CD14-positive monocyte (primary cell): ENCODE measurements at regions not wholly inside any gene's neighbourhood (a gene's known extent, or its start where the extent isn't known, plus 50 kb on each side); places are given as distances from the start of the nearest gene placed in this dataset.
"Not testable (repeated sequence)": the region's sequence is repeated elsewhere in the genome, so short reads cannot be mapped to it uniquely, and the experiment has no call there.

Experiments
- DNase-seq, 3 donors: peaks; one replicate each; pipeline ENCODE4 v3.0.0-alpha.2; 2011 to 2022
- H2AFZ ChIP-seq: 2 replicates; pipeline ENCODE4 v1.6.0; 2012; ENCODE audit warnings: mild to moderate bottlenecking, low read depth, low read length, inconsistent platforms; ENCODE audit not compliant: insufficient read depth, poor library complexity, severe bottlenecking
- H3K27ac ChIP-seq, 2 donors: 1 replicate in 1 of 2; 2 replicates in 1 of 2; pipeline ENCODE4 v1.5.1; 2012 to 2013; ENCODE audit warnings: low read length in 2 of 2, control low read depth in 1 of 2, inconsistent platforms in 1 of 2, low read depth in 1 of 2, mild to moderate bottlenecking in 1 of 2
- H3K27me3 ChIP-seq, 2 donors: one replicate each; pipeline versions ENCODE4 v1.6.0 to v1.6.1; 2011 to 2013; ENCODE audit warnings: low read length in 2 of 2; ENCODE audit not compliant: control insufficient read depth in 2 of 2, insufficient read depth in 2 of 2
- H3K36me3 ChIP-seq, 2 donors: replicated peaks in 1 of 2; 1 replicate in 1 of 2; 2 replicates in 1 of 2; pipeline versions ENCODE4 v1.5.1 to v1.6.1; 2012 to 2013; ENCODE audit warnings: low read length in 2 of 2, control low read depth in 1 of 2, inconsistent platforms in 1 of 2, mild to moderate bottlenecking in 1 of 2; ENCODE audit not compliant: insufficient read depth in 2 of 2, control insufficient read depth in 1 of 2
- H3K4me1 ChIP-seq, 2 donors: 1 replicate in 1 of 2; 2 replicates in 1 of 2; pipeline versions ENCODE4 v1.5.1 to v1.6.1; 2012 to 2013; ENCODE audit warnings: low read length in 2 of 2, control low read depth in 1 of 2, inconsistent platforms in 1 of 2, mild to moderate bottlenecking in 1 of 2, moderate library complexity in 1 of 2; ENCODE audit not compliant: insufficient read depth in 2 of 2, control insufficient read depth in 1 of 2
- H3K4me2 ChIP-seq: replicated peaks from 2 replicates; pipeline ENCODE3; 2012; ENCODE audit warnings: low read length, moderate library complexity, mild to moderate bottlenecking; ENCODE audit not compliant: poor library complexity, severe bottlenecking; ENCODE audit errors: extremely low read depth
- H3K4me3 ChIP-seq, 3 experiments: fragments of 200-600 bp in 1 of 3; sonication (generic) in 1 of 3; replicated peaks in 1 of 3; 1 replicate in 2 of 3; 2 replicates in 1 of 3; pipeline ENCODE4 v1.5.1; 2011 to 2013; ENCODE audit warnings: low read length in 3 of 3, mild to moderate bottlenecking in 3 of 3, control low read depth in 2 of 3, low read depth in 2 of 3, inconsistent platforms in 1 of 3, moderate library complexity in 1 of 3
- H3K79me2 ChIP-seq: 2 replicates; pipeline ENCODE4 v1.6.0; 2012; ENCODE audit warnings: mild to moderate bottlenecking, control low read depth, inconsistent platforms, low read length, moderate library complexity; ENCODE audit not compliant: insufficient read depth
- H3K9ac ChIP-seq: 2 replicates; pipeline ENCODE4 v1.6.0; 2017; ENCODE audit warnings: low read length, mild to moderate bottlenecking; ENCODE audit not compliant: insufficient read depth, poor library complexity, severe bottlenecking
- H3K9me3 ChIP-seq, 2 donors: replicated peaks in 1 of 2; 1 replicate in 1 of 2; 2 replicates in 1 of 2; pipeline versions ENCODE4 v1.5.1 to v1.6.1; 2012 to 2013; ENCODE audit warnings: low read length in 2 of 2, control low read depth in 1 of 2; ENCODE audit not compliant: control insufficient read depth in 1 of 2, insufficient read depth in 1 of 2
- H4K20me1 ChIP-seq: 2 replicates; pipeline ENCODE4 v1.6.0; 2012; ENCODE audit warnings: mild to moderate bottlenecking, low read length, control low read depth, moderate library complexity; ENCODE audit not compliant: insufficient read depth
- H3K27ac Mint-ChIP-seq, 7 donors: one replicate each; pipeline ENCODE4 v1.8.0; 2020; ENCODE audit warnings: mild to moderate bottlenecking in 7 of 7, mixed read lengths in 7 of 7, moderate library complexity in 6 of 7, inconsistent platforms in 2 of 7
- H3K27me3 Mint-ChIP-seq, 3 donors: one replicate each; pipeline ENCODE4 v1.8.0; 2021 to 2022; ENCODE audit warnings: low read depth in 3 of 3, mild to moderate bottlenecking in 3 of 3, mixed read lengths in 3 of 3, moderate library complexity in 3 of 3, inconsistent platforms in 1 of 3
- H3K36me3 Mint-ChIP-seq, 2 donors: one replicate each; pipeline ENCODE4 v1.8.0; 2020; ENCODE audit warnings: mixed read lengths in 2 of 2, inconsistent platforms in 1 of 2, mild to moderate bottlenecking in 1 of 2
- H3K4me1 Mint-ChIP-seq: one replicate; pipeline ENCODE4 v1.8.0; 2020; ENCODE audit warnings: mild to moderate bottlenecking, mixed read lengths
- H3K4me3 Mint-ChIP-seq, 2 donors: one replicate each; pipeline ENCODE4 v1.8.0; 2020; ENCODE audit warnings: mild to moderate bottlenecking in 2 of 2, mixed read lengths in 2 of 2, moderate library complexity in 1 of 2
- H3K9me3 Mint-ChIP-seq, 7 donors: one replicate each; pipeline ENCODE4 v1.8.0; 2020 to 2022; ENCODE audit warnings: mixed read lengths in 7 of 7, mild to moderate bottlenecking in 6 of 7, moderate library complexity in 6 of 7, inconsistent platforms in 2 of 7
- WGBS: methylation state at CpG from one replicate; pipeline ENCODE4 v1.1.5; 2013; ENCODE audit warnings: missing lambda C conversion rate; ENCODE audit not compliant: insufficient coverage; 5-methylcytosine and 5-hydroxymethylcytosine counted together
- intact Hi-C, 2 donors: fragments of 100-400 bp; cut with micrococcal nuclease; formaldehyde crosslinking; loops; one replicate each; pipeline versions ENCODE4 v1.15.0 to v1.15.1; 2023
- TF ChIP-seq, protein P1 (sequence below): fragments of 200-600 bp; IDR thresholded peaks from one replicate; pipeline ENCODE4 v1.8.0; 2022; ENCODE audit warnings: antibody characterized with exemption, mild to moderate bottlenecking

DNA sequence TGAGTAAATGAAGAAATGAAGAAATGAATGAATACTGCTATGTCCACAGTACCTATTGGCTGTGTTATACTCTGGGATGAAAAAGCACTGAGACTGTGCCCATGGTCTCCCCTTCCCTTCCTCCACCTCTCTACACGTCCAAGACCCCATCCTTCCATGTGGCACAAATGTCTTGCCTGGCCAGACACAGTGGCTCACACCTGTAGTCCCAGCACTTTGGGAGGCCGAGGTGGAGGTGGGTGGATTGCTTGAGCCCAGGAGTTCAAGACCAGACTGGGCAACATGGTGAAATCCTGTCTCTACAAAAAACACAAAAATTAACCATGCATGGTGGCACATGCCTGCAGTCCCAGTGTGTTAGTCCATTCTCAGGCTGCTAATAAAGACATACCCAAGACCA lies 200.1 kb downstream of the FAM43A start:
- Histone ChIP-seq H3K9me3 (peaks cover 24 to 40% of the 10 kb centered on the region in 2 donors), H3K27me3 (no peaks in the 10 kb centered on the region), H3K79me2 (no peaks in the 10 kb centered on the region), H3K4me3 (no peak overlapping the region), H3K9ac (no peak overlapping the region), H3K4me1 (peaks cover 14 to 18% of the 10 kb centered on the region in 2 donors), H3K27ac (no peak overlapping the region), H3K4me2 (no peak overlapping the region), H2AFZ (no peak overlapping the region), H3K36me3 (peaks cover 0 to 6% of the 10 kb centered on the region in 2 donors), H4K20me1 (no peaks in the 10 kb centered on the region)
- H3K4me3 Mint-ChIP-seq, result no peak overlapping the region
- intact Hi-C loops, result loop anchor here (5.0 to 10.0 kb wide), 2 partner anchors 42 to 49 kb away; no protein-coding TSS in a partner anchor
- no peak for DNase-seq
- WGBS, result no CpG with 5 or more reads among the region's 2 CpGs
- peaks cover 30% of the 10 kb centered on the region for H3K4me1 Mint-ChIP-seq
- H3K27ac Mint-ChIP-seq, result peak overlapping the region in 2 of 7 donors; percentile 38 to 53
- H3K27me3 Mint-ChIP-seq, result peaks cover 0 to 4% (median 1%) of the 10 kb centered on the region in 3 donors
- peaks cover 8 to 16% of the 10 kb centered on the region in 2 donors for H3K36me3 Mint-ChIP-seq
- TF ChIP-seq, protein P1, sequence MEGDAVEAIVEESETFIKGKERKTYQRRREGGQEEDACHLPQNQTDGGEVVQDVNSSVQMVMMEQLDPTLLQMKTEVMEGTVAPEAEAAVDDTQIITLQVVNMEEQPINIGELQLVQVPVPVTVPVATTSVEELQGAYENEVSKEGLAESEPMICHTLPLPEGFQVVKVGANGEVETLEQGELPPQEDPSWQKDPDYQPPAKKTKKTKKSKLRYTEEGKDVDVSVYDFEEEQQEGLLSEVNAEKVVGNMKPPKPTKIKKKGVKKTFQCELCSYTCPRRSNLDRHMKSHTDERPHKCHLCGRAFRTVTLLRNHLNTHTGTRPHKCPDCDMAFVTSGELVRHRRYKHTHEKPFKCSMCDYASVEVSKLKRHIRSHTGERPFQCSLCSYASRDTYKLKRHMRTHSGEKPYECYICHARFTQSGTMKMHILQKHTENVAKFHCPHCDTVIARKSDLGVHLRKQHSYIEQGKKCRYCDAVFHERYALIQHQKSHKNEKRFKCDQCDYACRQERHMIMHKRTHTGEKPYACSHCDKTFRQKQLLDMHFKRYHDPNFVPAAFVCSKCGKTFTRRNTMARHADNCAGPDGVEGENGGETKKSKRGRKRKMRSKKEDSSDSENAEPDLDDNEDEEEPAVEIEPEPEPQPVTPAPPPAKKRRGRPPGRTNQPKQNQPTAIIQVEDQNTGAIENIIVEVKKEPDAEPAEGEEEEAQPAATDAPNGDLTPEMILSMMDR, result no peak
- H3K9me3 Mint-ChIP-seq, result peaks cover 29 to 44% (median 36%) of the 10 kb centered on the region in 7 donors

DNA sequence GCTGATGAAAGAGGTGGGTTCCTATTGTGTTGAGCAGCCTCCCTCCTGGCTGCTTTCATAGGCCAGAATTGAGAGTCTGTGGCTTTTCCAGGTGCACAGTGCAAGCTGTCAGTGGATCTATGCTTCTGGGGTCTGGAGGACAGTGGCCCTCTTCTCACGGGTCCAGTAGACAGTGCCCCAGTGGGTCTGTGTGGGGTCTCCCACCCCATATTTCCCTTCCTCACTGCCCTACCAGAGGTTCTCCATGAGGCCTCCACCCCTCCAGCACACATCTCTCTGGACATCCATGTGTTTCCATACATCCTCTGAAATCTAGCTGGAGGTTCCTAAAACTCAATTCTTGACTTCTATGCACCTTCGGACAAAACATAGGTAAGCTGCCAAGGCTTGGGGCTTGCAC lies 201.2 kb downstream of the FAM43A start:
- H3K9me3 ChIP-seq, result peaks cover 24 to 40% of the 10 kb centered on the region in 2 donors
- no peak overlapping the region for H3K4me2 ChIP-seq
- peaks cover 19% of the 10 kb centered on the region for H3K4me1 Mint-ChIP-seq
- H3K36me3 Mint-ChIP-seq, result peaks cover 8 to 15% of the 10 kb centered on the region in 2 donors
- no peak overlapping the region for H3K27ac ChIP-seq
- DNase-seq, result no peak
- H3K4me3 ChIP-seq, result no peak overlapping the region
- intact Hi-C loops, result loop anchor here (5.0 to 10.0 kb wide), 2 partner anchors 40 to 48 kb away; no protein-coding TSS in a partner anchor
- peaks cover 0 to 4% (median 1%) of the 10 kb centered on the region in 3 donors for H3K27me3 Mint-ChIP-seq
- H3K79me2 ChIP-seq, result no peaks in the 10 kb centered on the region
- no peaks in the 10 kb centered on the region for H3K27me3 ChIP-seq
- no peak overlapping the region for H3K4me3 Mint-ChIP-seq
- TF ChIP-seq, protein P1, result no peak
- peaks cover 29 to 43% (median 36%) of the 10 kb centered on the region in 7 donors for H3K9me3 Mint-ChIP-seq
- no peaks in the 10 kb centered on the region for H4K20me1 ChIP-seq
- no peak overlapping the region for H3K9ac ChIP-seq
- peaks cover 3 to 7% of the 10 kb centered on the region in 2 donors for H3K4me1 ChIP-seq
- WGBS, result 100% methylated on average over 2 of the region's 2 CpGs
- H2AFZ ChIP-seq, result no peak overlapping the region
- H3K36me3 ChIP-seq, result peaks cover 0 to 6% of the 10 kb centered on the region in 2 donors
- H3K27ac Mint-ChIP-seq, result no peak overlapping the region

DNA sequence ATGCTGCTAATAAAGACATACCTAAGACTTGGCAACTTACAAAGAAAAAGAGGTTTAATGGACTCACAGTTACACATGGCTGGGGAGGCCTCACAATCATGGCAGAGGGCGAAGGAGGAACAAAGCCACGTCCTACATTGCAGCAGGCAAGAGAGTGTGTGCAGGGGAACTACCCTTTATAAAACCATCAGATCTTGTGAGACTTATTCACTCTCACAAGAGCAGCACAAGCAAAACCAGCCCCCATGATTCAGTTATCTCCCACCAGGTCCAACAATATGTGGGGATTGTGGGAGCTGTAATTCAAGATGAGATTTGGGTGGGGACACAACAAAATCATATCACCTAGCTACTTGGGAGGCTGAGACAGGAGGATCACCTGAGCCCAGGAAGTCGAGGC lies 202.4 kb downstream of the FAM43A start:
- intact Hi-C loops, result loop anchor here (5.0 to 10.0 kb wide), 2 partner anchors 39 to 47 kb away; no protein-coding TSS in a partner anchor
- peak overlapping the region in 3 of 7 donors; percentile 28 to 64 (median 37) for H3K27ac Mint-ChIP-seq

More for the DNA sequence above, 202.4 kb downstream of the FAM43A start:
- not testable (repeated sequence) for H3K36me3 Mint-ChIP-seq, H3K36me3 ChIP-seq, H4K20me1 ChIP-seq, H3K4me3 ChIP-seq, H3K4me2 ChIP-seq, H3K4me1 ChIP-seq, H3K4me3 Mint-ChIP-seq, H2AFZ ChIP-seq, H3K27ac ChIP-seq, H3K9ac ChIP-seq, H3K27me3 Mint-ChIP-seq, H3K79me2 ChIP-seq, H3K27me3 ChIP-seq
- peaks cover 24 to 38% of the 10 kb centered on the region in 2 donors for H3K9me3 ChIP-seq
- WGBS, result 100% methylated on average over 1 of the region's 3 CpGs
- DNase-seq, result peak in 1 of 3 donors; percentile 31
- Mint-ChIP-seq H3K9me3 (peaks cover 29 to 40% (median 36%) of the 10 kb centered on the region in 7 donors), H3K4me1 (peaks cover 17% of the 10 kb centered on the region)
